Fibroblast of lung (primary cell): ENCODE measurements at regions not wholly inside any gene's neighbourhood (a gene's known extent, or its start where the extent isn't known, plus 50 kb on each side); places are given as distances from the start of the nearest gene placed in this dataset.

Experiments
- DNase-seq, 2 donors: peaks; one replicate each; pipeline versions ENCODE4 v3.0.0 to v3.0.0-alpha.2; 2010; ENCODE audit warnings: low read depth in 2 of 2
- H2AFZ ChIP-seq: 2 replicates; pipeline ENCODE4 v1.5.1; 2012; ENCODE audit warnings: low read length, control low read depth, inconsistent platforms
- H3K27ac ChIP-seq: 2 replicates; pipeline ENCODE4 v1.5.1; 2011; ENCODE audit warnings: low read length, control low read depth; ENCODE audit not compliant: insufficient read depth
- H3K27me3 ChIP-seq: 2 replicates; pipeline ENCODE4 v1.5.1; 2011; ENCODE audit warnings: mild to moderate bottlenecking, low read length; ENCODE audit not compliant: control insufficient read depth, insufficient read depth
- H3K36me3 ChIP-seq: 2 replicates; pipeline ENCODE4 v1.5.1; 2011; ENCODE audit warnings: low read length; ENCODE audit not compliant: control insufficient read depth, insufficient read depth
- H3K4me1 ChIP-seq: 2 replicates; pipeline ENCODE4 v1.5.1; 2011; ENCODE audit warnings: low read length; ENCODE audit not compliant: control insufficient read depth, insufficient read depth; ENCODE audit errors: extremely low read depth
- H3K4me2 ChIP-seq: 2 replicates; pipeline ENCODE4 v1.5.1; 2011; ENCODE audit warnings: low read length, control low read depth; ENCODE audit not compliant: insufficient read depth; ENCODE audit errors: extremely low read depth
- H3K4me3 ChIP-seq, 4 experiments: fragments of 200-600 bp in 1 of 4; sonication (generic) in 1 of 4; replicated peaks in 1 of 4; 2 replicates each; pipeline ENCODE4 v1.5.1; 2011 to 2016; ENCODE audit warnings: low read length in 4 of 4, low read depth in 3 of 4, mild to moderate bottlenecking in 3 of 4, control low read depth in 2 of 4, inconsistent platforms in 1 of 4, mixed read lengths in 1 of 4; ENCODE audit not compliant: insufficient read depth in 1 of 4; ENCODE audit errors: control extremely low read depth in 1 of 4
- H3K79me2 ChIP-seq: 2 replicates; pipeline ENCODE4 v1.5.1; 2012; ENCODE audit warnings: mild to moderate bottlenecking, low read length, inconsistent platforms; ENCODE audit not compliant: control insufficient read depth, insufficient read depth
- H3K9ac ChIP-seq: 2 replicates; pipeline ENCODE4 v1.5.1; 2011; ENCODE audit warnings: mild to moderate bottlenecking, low read length, control low read depth; ENCODE audit not compliant: insufficient read depth
- H3K9me3 ChIP-seq: 2 replicates; pipeline ENCODE4 v1.5.1; 2012; ENCODE audit warnings: low read depth, low read length; ENCODE audit not compliant: control insufficient read depth, insufficient read depth
- H4K20me1 ChIP-seq: 2 replicates; pipeline ENCODE4 v1.5.1; 2011; ENCODE audit warnings: low read length; ENCODE audit not compliant: control insufficient read depth, insufficient read depth; ENCODE audit errors: extremely low read depth
- CTCF ChIP-seq, 2 donors: IDR thresholded peaks in 1 of 2; conservative IDR thresholded peaks in 1 of 2; 1 replicate in 1 of 2; 2 replicates in 1 of 2; pipeline ENCODE4 v1.5.1; 2011 to 2012; ENCODE audit warnings: low read length in 2 of 2, control low read depth in 1 of 2, inconsistent platforms in 1 of 2, low read depth in 1 of 2, mild to moderate bottlenecking in 1 of 2
- EZH2 ChIP-seq: IDR thresholded peaks from 2 replicates; pipeline ENCODE4 v1.5.1; 2012; ENCODE audit warnings: low read length, control low read depth, mild to moderate bottlenecking; ENCODE audit errors: missing control alignments

GRCh38 chr5:77876316-77876715 is 100.2 kb upstream of the TBCA start:
- H3K79me2 ChIP-seq, result no peaks in the 10 kb centered on the region
- H3K9me3 ChIP-seq, result no peaks in the 10 kb centered on the region
- H3K4me3 ChIP-seq, result no peak overlapping the region
- no peak overlapping the region for H3K27ac ChIP-seq
- no peaks in the 10 kb centered on the region for H4K20me1 ChIP-seq
- no peak overlapping the region for H3K9ac ChIP-seq
- no peak overlapping the region for H2AFZ ChIP-seq
- no peaks in the 10 kb centered on the region for H3K36me3 ChIP-seq
- H3K4me2 ChIP-seq, result no peak overlapping the region
- no peaks in the 10 kb centered on the region for H3K27me3 ChIP-seq
- H3K4me1 ChIP-seq, result peaks cover 2% of the 10 kb centered on the region
- TF ChIP-seq CTCF (conservative IDR thresholded peaks at IDR 0.05 in 1 of 2, IDR thresholded peaks at IDR 0.05 in 1 of 2; ENCODE audit: low read depth in 1 of 2, low read length in 2 of 2) (no peak), EZH2 (no peak)
- DNase-seq, result no peak

GRCh38 chr5:77874691-77875090 is 98.6 kb upstream of the TBCA start:
- no peaks in the 10 kb centered on the region for H3K36me3 ChIP-seq
- no peak overlapping the region for H2AFZ ChIP-seq
- H3K9me3 ChIP-seq, result no peaks in the 10 kb centered on the region
- H3K4me3 ChIP-seq, result no peak overlapping the region
- H3K27ac ChIP-seq, result no peak overlapping the region
- H4K20me1 ChIP-seq, result no peaks in the 10 kb centered on the region
- no peak overlapping the region for H3K9ac ChIP-seq
- peaks cover 2% of the 10 kb centered on the region for H3K4me1 ChIP-seq
- TF ChIP-seq EZH2, result no peak
- TF ChIP-seq CTCF (conservative IDR thresholded peaks at IDR 0.05 in 1 of 2, IDR thresholded peaks at IDR 0.05 in 1 of 2; ENCODE audit: low read depth in 1 of 2, low read length in 2 of 2), result no peak
- H3K79me2 ChIP-seq, result no peaks in the 10 kb centered on the region
- H3K4me2 ChIP-seq, result no peak overlapping the region
- DNase-seq, result no peak
- H3K27me3 ChIP-seq, result no peaks in the 10 kb centered on the region

GRCh38 chr5:77873239-77873638 is 97.1 kb upstream of the TBCA start:
- Histone ChIP-seq H3K27ac (no peak overlapping the region), H3K4me3 (no peak overlapping the region), H3K4me2 (no peak overlapping the region), H3K36me3 (no peaks in the 10 kb centered on the region), H3K79me2 (no peaks in the 10 kb centered on the region), H4K20me1 (no peaks in the 10 kb centered on the region), H3K9me3 (no peaks in the 10 kb centered on the region), H3K9ac (no peak overlapping the region), H3K27me3 (no peaks in the 10 kb centered on the region), H2AFZ (no peak overlapping the region), H3K4me1 (peaks cover 2% of the 10 kb centered on the region)
- no peak for TF ChIP-seq EZH2
- no peak for TF ChIP-seq CTCF (conservative IDR thresholded peaks at IDR 0.05 in 1 of 2, IDR thresholded peaks at IDR 0.05 in 1 of 2; ENCODE audit: low read depth in 1 of 2, low read length in 2 of 2)
- no peak for DNase-seq
